ENCODE measurements at regions not wholly inside any gene's neighbourhood (a gene's known extent, or its start where the extent isn't known, plus 50 kb on each side); places are given as distances from the start of the nearest gene placed in this dataset.

DNA sequence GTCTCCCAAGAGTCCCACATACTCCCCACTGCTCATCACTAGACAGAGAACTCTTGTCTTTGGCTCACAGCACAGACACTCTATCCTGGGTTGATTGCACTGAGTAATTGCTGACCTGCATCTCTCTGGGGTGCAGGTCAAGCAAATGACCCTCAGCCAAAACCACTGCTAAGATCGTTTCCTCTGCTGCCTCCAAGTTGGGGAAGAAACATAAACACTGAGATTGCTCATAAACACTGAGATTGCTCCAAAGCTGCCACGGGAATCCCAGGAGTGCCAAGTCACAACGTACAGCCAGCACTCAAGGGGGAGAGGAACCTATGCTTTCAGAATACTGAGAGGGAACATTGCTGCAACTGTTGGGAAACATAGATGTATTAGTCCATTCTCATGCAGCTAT is 1402.1 kb upstream of the ACO1 start:
- H3K4me1 ChIP-seq (ENCODE audit: insufficient read depth, low read length), result no peaks in the 10 kb centered on the region
- 0 out of 2 replicates have a peak, but pooled peaks cover 6% of the 10 kb centered on the region for H3K9me3 ChIP-seq (ENCODE audit: low read length)
- ChIA-PET CTCF (ENCODE audit: low intra/inter-chr PET ratio, low total read pairs) (no interaction called here), POLR2A (no interaction called here)
- no peak overlapping the region for H3K27ac ChIP-seq (ENCODE audit: extremely low read length, insufficient read depth, low read length)
- intact Hi-C loops (cut with micrococcal nuclease; ENCODE audit: unreplicated experiment), result no loop called here
- H2AFZ ChIP-seq (ENCODE audit: low read length), result no peak overlapping the region
- H3K4me2 ChIP-seq (ENCODE audit: low read depth, low read length), result no peak overlapping the region
- no peaks in the 10 kb centered on the region for H3K36me3 ChIP-seq (replicated peaks in 1 of 2; ENCODE audit: control insufficient read depth in 1 of 2, insufficient read depth in 2 of 2, low read length in 2 of 2)
- no peak overlapping the region for H3K4me3 ChIP-seq (replicated peaks in 1 of 3; ENCODE audit: insufficient read depth in 1 of 3, low read depth in 2 of 3, low read length in 3 of 3)
- H4K20me1 ChIP-seq (ENCODE audit: insufficient read depth, low read length), result no peaks in the 10 kb centered on the region
- WGBS (ENCODE audit: low lambda C conversion rate), result 2% methylated on average over 3 of the region's 3 CpGs
- no peak for ATAC-seq
- in situ Hi-C loops (cut with HindIII; ENCODE audit: extremely low pct_ligation_motif_present, low pct_unique_long_range_greater_than_20kb), result no loop called here
- no peak for DNase-seq (ENCODE audit: low spot score)
- FAIRE-seq, result no peak
- H3K9ac ChIP-seq (ENCODE audit: insufficient read depth, low read depth, low read length), result no peak overlapping the region
- H3K79me2 ChIP-seq (ENCODE audit: insufficient read depth, low read length), result no peaks in the 10 kb centered on the region
- H3K27me3 ChIP-seq (ENCODE audit: control insufficient read depth in 1 of 2, insufficient read depth in 2 of 2, low read length in 2 of 2), result no peaks in the 10 kb centered on the region
- no TSS peak for BruUV-seq (replicated peaks)
- no peak for TF ChIP-seq KDM1A (CRISPR knock-in tag; IDR thresholded peaks at IDR 0.05)
- TF ChIP-seq, protein P1, sequence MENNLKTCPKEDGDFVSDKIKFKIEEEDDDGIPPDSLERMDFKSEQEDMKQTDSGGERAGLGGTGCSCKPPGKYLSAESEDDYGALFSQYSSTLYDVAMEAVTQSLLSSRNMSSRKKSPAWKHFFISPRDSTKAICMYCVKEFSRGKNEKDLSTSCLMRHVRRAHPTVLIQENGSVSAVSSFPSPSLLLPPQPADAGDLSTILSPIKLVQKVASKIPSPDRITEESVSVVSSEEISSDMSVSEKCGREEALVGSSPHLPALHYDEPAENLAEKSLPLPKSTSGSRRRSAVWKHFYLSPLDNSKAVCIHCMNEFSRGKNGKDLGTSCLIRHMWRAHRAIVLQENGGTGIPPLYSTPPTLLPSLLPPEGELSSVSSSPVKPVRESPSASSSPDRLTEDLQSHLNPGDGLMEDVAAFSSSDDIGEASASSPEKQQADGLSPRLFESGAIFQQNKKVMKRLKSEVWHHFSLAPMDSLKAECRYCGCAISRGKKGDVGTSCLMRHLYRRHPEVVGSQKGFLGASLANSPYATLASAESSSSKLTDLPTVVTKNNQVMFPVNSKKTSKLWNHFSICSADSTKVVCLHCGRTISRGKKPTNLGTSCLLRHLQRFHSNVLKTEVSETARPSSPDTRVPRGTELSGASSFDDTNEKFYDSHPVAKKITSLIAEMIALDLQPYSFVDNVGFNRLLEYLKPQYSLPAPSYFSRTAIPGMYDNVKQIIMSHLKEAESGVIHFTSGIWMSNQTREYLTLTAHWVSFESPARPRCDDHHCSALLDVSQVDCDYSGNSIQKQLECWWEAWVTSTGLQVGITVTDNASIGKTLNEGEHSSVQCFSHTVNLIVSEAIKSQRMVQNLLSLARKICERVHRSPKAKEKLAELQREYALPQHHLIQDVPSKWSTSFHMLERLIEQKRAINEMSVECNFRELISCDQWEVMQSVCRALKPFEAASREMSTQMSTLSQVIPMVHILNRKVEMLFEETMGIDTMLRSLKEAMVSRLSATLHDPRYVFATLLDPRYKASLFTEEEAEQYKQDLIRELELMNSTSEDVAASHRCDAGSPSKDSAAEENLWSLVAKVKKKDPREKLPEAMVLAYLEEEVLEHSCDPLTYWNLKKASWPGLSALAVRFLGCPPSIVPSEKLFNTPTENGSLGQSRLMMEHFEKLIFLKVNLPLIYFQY (CRISPR knock-in tag; IDR thresholded peaks at IDR 0.05; ENCODE audit: borderline replicate concordance), result no peak
- no peak for TF ChIP-seq CBX2 (IDR thresholded peaks at IDR 0.05; ENCODE audit: low read depth, low read length)
- no peak for TF ChIP-seq CBX2 (CRISPR knock-in tag; IDR thresholded peaks at IDR 0.05; ENCODE audit: low read depth)
- no peak for TF ChIP-seq SIX4 (CRISPR knock-in tag; IDR thresholded peaks at IDR 0.05)
- TF ChIP-seq, protein P2, sequence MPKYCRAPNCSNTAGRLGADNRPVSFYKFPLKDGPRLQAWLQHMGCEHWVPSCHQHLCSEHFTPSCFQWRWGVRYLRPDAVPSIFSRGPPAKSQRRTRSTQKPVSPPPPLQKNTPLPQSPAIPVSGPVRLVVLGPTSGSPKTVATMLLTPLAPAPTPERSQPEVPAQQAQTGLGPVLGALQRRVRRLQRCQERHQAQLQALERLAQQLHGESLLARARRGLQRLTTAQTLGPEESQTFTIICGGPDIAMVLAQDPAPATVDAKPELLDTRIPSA (CRISPR knock-in tag; IDR thresholded peaks at IDR 0.05; ENCODE audit: borderline replicate concordance), result no peak
- TF ChIP-seq, protein P3, sequence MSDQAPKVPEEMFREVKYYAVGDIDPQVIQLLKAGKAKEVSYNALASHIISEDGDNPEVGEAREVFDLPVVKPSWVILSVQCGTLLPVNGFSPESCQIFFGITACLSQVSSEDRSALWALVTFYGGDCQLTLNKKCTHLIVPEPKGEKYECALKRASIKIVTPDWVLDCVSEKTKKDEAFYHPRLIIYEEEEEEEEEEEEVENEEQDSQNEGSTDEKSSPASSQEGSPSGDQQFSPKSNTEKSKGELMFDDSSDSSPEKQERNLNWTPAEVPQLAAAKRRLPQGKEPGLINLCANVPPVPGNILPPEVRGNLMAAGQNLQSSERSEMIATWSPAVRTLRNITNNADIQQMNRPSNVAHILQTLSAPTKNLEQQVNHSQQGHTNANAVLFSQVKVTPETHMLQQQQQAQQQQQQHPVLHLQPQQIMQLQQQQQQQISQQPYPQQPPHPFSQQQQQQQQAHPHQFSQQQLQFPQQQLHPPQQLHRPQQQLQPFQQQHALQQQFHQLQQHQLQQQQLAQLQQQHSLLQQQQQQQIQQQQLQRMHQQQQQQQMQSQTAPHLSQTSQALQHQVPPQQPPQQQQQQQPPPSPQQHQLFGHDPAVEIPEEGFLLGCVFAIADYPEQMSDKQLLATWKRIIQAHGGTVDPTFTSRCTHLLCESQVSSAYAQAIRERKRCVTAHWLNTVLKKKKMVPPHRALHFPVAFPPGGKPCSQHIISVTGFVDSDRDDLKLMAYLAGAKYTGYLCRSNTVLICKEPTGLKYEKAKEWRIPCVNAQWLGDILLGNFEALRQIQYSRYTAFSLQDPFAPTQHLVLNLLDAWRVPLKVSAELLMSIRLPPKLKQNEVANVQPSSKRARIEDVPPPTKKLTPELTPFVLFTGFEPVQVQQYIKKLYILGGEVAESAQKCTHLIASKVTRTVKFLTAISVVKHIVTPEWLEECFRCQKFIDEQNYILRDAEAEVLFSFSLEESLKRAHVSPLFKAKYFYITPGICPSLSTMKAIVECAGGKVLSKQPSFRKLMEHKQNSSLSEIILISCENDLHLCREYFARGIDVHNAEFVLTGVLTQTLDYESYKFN (CRISPR knock-in tag; conservative IDR thresholded peaks at IDR 0.05), result no peak
- TF ChIP-seq, protein P4, sequence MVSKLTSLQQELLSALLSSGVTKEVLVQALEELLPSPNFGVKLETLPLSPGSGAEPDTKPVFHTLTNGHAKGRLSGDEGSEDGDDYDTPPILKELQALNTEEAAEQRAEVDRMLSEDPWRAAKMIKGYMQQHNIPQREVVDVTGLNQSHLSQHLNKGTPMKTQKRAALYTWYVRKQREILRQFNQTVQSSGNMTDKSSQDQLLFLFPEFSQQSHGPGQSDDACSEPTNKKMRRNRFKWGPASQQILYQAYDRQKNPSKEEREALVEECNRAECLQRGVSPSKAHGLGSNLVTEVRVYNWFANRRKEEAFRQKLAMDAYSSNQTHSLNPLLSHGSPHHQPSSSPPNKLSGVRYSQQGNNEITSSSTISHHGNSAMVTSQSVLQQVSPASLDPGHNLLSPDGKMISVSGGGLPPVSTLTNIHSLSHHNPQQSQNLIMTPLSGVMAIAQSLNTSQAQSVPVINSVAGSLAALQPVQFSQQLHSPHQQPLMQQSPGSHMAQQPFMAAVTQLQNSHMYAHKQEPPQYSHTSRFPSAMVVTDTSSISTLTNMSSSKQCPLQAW (CRISPR knock-in tag; IDR thresholded peaks at IDR 0.05), result no peak
- no peak for TF ChIP-seq ZNF75D (CRISPR knock-in tag; IDR thresholded peaks at IDR 0.05; ENCODE audit: borderline replicate concordance)
- TF ChIP-seq ISX (CRISPR knock-in tag; conservative IDR thresholded peaks at IDR 0.05), result no peak
- TF ChIP-seq SMAD1 (CRISPR knock-in tag; IDR thresholded peaks at IDR 0.05; ENCODE audit: borderline replicate concordance, low read depth), result no peak
- TF ChIP-seq ZMAT3 (CRISPR knock-in tag; conservative IDR thresholded peaks at IDR 0.05), result no peak
- TF ChIP-seq, protein P5, sequence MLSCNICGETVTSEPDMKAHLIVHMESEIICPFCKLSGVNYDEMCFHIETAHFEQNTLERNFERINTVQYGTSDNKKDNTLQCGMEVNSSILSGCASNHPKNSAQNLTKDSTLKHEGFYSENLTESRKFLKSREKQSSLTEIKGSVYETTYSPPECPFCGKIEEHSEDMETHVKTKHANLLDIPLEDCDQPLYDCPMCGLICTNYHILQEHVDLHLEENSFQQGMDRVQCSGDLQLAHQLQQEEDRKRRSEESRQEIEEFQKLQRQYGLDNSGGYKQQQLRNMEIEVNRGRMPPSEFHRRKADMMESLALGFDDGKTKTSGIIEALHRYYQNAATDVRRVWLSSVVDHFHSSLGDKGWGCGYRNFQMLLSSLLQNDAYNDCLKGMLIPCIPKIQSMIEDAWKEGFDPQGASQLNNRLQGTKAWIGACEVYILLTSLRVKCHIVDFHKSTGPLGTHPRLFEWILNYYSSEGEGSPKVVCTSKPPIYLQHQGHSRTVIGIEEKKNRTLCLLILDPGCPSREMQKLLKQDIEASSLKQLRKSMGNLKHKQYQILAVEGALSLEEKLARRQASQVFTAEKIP (CRISPR knock-in tag; IDR thresholded peaks at IDR 0.05; ENCODE audit: borderline replicate concordance), result no peak
- TF ChIP-seq SP4 (CRISPR knock-in tag; IDR thresholded peaks at IDR 0.05), result no peak
